ENCODE measurements at regions not wholly inside any gene's neighbourhood (a gene's known extent, or its start where the extent isn't known, plus 50 kb on each side); places are given as distances from the start of the nearest gene placed in this dataset.

- no peak for DNase-seq
Measured at GRCh38 chr5:124663101-124663506, 83.3 kb downstream of the ZNF608 start.

GRCh38 chr5:124662181-124662781 lies 84.2 kb downstream of the ZNF608 start:
- DNase-seq = no peak

GRCh38 chr5:124661317-124662141 lies 84.9 kb downstream of the ZNF608 start:
- DNase-seq = peak; percentile 51

- DNase-seq = no peak
Measured at GRCh38 chr5:124660229-124661093, 86.0 kb downstream of the ZNF608 start.

GRCh38 chr5:124659798-124660197 lies 86.6 kb downstream of the ZNF608 start:
- peak; percentile 60 for DNase-seq

GRCh38 chr5:124658867-124659557 lies 87.4 kb downstream of the ZNF608 start:
- no peak for DNase-seq

- peak; percentile 90 for DNase-seq
Measured at GRCh38 chr5:124655921-124656511, 90.4 kb downstream of the ZNF608 start.

GRCh38 chr5:124655251-124655917 lies 91.1 kb downstream of the ZNF608 start:
- peak; percentile 82 for DNase-seq

- no peak for DNase-seq
Measured at GRCh38 chr5:124654418-124654817, 92.0 kb downstream of the ZNF608 start.

GRCh38 chr5:124653666-124654065 lies 92.8 kb downstream of the ZNF608 start:
- DNase-seq = no peak

GRCh38 chr5:124652892-124653441 lies 93.5 kb downstream of the ZNF608 start:
- DNase-seq = no peak

GRCh38 chr5:124652514-124652819 lies 94.0 kb downstream of the ZNF608 start:
- DNase-seq = no peak

- peak; percentile 52 for DNase-seq
Measured at GRCh38 chr5:124651663-124652513, 94.6 kb downstream of the ZNF608 start.

- DNase-seq = no peak
Measured at GRCh38 chr5:124650951-124651662, 95.3 kb downstream of the ZNF608 start.

- no peak for DNase-seq
Measured at GRCh38 chr5:124650147-124650561, 96.3 kb downstream of the ZNF608 start.

- DNase-seq = peak; percentile 72
Measured at GRCh38 chr5:124649491-124650146, 96.8 kb downstream of the ZNF608 start.

- DNase-seq = no peak
Measured at GRCh38 chr5:124648902-124649467, 97.5 kb downstream of the ZNF608 start.

- no peak for DNase-seq
Measured at GRCh38 chr5:124647352-124647751, 99.1 kb downstream of the ZNF608 start.

- DNase-seq = no peak
Measured at GRCh38 chr5:124645396-124645795, 101.0 kb downstream of the ZNF608 start.
